Hematopoietic multipotent progenitor cell treated with erythropoietin and hydrocortisone succinate and interleukin-3 and kit ligand, for 6 days (in vitro differentiated cells): ENCODE measurements at regions not wholly inside any gene's neighbourhood (a gene's known extent, or its start where the extent isn't known, plus 50 kb on each side); places are given as distances from the start of the nearest gene placed in this dataset.
A peak's percentile ranks its signal among the peaks of the same experiment; 100 is the strongest.
"Not testable (repeated sequence)": the region's sequence is repeated elsewhere in the genome, so short reads cannot be mapped to it uniquely, and the experiment has no call there.

Source experiments
- DNase-seq: peaks from one replicate; pipeline ENCODE4 v3.0.0-alpha.2; 2015

DNA sequence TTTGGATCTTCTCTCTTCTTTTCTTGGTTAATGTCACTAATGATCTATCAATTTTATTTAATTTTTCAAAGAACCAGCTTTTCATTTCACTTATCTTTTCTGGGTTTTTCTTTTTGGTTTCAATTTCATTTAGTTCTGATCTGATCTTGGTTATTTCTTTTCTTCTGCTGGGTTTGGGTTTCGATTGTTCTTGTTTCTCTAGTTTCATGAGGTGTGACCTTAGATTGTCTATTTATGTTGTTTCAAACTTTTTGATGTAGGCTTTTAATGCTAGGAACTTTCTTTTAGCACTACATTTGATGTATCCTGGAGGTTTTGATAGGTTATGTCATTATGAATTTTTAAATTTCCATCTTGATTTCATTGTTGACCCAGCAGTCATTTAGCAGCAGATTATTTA lies 142.3 kb downstream of the C11orf87 start:
- no peak for DNase-seq

DNA sequence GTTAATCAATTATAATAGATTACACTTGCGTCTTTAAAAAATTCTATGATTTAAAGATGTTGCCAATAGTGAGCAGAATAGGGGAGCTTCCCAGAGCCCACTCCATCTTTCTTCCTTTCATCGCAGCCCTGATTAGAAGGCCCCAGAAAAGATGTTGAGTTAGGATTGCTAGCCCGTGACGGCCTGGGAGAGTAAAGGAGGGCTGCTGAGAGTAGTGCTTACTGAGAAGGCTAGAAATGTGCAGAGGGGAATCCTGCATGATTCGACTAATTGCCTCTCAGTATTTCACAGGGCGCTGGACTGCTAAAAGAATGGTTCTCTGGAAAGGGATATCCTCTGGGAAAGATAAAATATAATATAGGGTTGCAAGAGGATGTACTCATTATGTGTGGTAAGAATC lies 160.5 kb downstream of the C11orf87 start:
- no peak for DNase-seq

DNA sequence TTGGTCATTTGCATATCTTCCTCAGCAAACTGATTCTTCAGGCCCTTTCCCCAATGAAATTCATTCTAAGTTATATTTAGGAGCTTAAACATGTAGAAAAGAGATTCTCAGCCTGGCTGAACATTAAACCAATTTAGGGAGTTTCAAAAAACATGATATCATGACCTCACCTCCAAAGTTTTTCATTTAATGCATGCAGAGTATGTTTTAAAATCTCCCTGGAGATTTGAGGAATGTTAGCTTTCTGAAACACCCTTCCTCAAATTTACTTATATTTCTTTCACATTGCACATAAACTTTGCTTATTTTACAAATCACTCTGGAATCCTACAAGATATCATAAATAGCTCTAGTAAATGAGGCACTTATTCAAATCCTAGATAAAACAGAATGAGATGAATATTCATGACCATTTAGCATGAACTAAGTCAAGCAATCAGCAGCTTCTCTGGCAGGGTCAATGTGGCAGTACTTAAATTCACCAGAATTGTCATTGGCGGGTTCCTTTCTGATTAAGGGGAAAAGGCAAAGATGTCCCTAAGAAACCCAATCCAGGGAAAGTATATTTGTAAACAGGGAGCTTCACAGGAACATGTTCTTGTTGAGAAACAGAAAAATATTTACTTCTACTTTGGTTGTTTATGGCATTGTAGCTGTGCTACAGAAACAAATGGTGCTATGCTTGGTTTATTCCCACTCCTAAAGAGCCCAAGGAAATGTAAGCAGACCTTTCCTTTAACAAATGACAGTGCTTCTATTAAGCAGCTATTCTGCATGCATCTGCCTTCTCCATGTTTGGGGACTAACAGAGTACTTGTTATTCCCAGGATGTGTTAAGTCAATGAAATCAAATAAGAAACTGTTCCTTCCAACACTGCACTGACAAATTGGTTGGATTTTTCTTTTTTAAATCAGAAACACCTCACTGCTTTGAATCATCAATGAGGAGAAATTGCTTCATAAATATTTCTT lies 162.3 kb downstream of the C11orf87 start:
- no peak for DNase-seq

DNA sequence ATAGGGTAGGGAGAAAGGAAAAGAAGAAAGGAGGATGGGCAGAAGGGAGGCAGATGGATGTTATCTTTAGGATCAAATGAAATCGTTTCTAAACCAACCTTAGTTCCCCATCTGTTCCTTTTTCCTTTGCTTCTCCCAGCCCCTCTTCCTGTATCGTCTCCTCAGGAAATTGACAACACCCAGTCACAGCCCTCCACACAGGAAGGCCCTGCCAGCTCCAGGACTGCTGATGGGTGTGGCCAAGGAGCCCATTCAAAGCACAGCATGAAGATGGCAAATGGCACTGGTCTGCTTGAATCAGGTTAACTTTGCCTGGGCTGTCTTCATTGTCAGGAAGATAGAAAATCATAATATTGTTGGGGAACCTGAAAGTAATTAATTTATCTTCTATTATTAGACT lies 164.8 kb downstream of the C11orf87 start:
- no peak for DNase-seq

DNA sequence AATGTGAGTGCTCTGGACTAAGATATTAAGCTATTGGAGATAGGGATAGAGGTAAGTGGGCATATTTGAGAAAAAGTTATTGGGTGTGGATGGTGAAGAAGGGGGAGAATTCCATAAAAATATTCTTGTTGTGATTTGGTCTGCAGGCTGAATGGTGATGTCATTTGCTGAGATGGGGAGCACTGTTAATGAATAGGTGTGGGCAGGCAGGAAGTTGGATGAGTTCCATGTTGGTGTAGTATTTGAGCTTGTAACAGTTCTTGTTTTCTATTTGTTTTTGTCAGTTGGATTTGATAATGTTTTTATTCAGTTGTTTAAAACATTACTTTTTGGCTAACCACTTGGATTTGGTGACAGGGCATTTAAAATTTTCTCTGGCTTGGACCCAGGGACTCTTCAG lies 168.8 kb downstream of the C11orf87 start:
- DNase-seq, result no peak

DNA sequence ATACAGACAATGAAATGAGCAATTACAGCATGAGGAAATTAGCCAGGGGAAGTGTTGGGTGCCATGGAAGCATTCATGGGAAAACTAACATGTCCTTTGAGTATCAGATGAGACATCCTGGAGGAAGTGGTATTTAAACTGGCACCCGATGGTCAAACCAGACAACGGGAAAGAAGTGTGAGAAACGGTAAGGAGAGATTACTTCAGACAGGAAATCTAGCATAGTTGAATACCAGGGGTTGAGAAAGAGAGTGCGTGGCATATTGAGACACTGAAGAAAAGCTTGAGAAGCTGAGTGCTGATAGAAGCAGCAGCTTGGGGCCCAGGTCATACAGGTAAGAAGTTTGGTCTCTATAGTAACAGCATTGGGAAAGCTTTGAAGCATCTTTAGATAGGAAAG lies 175.3 kb downstream of the C11orf87 start:
- DNase-seq, result no peak

DNA sequence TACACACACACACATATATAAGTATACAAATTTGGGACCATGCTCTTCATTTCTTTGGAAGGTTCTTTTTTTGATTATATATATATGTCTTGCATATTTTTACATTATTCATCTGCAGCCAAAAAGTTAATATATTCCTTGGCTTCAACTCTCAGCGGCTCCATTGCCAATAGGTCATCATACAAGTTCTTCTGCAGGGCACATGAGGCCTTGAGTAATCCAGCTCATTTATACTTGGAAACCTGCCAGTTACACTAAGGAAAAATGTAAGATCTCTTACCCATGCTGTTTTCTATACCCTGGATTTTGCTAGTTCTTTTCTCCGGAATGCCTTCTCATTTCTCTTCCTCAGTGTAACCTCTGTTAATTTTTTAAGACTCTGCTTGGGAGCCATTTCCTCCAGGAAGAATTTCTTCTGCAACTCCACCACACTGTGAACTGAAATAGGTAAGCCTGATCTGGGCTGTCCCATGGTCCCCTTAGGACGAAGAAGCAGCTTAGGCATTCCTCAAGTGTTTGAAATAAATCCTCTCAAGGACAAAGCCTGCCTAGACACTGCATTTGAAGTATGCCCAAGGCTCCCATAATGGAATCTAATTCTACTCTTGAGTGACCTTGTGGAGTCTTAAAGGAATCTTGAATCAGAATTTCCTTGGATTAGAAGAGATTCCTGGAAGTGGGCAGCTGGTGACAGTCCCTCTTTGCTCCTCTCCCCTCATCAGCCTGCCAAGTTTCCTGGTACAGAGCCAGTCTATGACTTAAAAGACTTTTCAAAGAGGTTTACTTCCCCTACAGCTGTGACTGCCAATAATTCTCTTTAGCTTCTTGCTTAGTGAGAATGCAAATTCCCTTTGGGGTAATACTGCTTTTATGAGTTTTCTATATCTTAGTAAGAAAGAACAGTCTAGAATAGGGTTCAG lies 182.8 kb downstream of the C11orf87 start:
- no peak for DNase-seq

DNA sequence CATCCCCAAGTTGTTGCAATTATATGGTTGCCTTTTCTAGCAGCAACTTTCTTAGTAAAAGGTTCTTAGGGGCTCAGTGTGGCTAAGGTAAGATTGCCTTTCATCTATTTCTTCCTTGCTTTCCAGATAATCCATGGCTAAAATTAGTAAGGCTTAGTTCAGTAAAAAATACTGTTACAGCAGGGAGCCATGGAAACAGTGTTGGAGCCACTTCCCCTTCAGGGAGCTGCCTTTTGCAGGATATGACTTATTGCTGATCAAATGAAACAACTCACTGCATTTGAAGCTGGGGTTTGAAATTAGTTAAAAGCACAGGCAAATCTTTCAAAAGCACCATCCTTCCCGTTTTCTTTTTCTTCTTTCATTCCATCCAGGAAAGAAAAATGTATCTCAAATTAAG lies 184.3 kb downstream of the C11orf87 start:
- DNase-seq, result no peak

DNA sequence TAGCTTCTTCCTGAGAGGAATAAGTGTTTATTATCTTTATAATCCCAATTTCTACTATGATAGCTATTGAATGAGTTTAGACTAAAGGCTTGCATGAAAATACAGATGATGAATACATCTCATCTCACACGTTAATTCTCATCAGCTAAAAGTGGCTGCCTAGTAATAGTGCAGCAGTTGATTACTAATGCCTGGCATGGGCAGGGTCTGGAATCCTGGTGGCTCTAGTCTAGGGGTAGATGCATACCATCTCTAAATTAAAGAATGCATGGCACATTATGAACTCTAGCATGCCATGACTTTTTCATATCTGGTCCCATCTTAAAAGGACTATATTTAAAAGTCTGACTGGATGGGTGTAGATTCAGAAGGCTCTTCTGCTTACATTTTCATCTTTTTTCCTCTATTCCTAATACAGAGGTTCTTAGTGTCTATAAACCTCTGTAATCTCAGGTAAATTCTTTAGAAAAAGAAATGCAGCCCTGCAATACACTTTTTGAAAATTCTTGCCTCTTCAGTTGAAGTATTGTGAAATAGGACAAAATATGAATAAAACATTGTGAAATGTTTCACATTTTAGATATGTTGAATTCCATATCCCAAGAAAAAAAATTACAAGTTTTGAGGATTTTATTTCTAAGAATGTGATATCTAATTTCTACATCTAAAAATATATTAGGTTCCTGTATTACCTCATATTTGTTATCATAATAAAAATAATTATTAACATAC lies 187.6 kb downstream of the C11orf87 start:
- DNase-seq, result no peak

DNA sequence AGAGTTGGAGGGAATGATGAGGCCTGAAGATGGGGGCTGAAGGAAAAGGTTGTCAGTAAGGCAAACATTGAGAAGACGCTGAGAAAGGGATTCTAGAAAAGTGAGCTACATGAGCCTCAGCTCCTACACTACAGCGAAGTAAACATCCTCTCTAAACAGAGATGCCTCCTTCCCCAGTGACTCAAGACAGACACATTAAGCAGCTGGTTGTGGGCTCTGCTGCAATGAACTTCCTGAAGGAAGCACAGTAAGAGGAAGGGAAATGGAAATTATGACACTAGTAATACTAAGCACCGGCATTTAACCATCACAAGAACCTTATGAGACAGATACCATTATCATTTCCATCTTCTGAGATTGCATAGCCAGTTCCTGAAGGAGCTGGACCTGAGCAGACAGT lies 190.5 kb downstream of the C11orf87 start:
- DNase-seq, result no peak

DNA sequence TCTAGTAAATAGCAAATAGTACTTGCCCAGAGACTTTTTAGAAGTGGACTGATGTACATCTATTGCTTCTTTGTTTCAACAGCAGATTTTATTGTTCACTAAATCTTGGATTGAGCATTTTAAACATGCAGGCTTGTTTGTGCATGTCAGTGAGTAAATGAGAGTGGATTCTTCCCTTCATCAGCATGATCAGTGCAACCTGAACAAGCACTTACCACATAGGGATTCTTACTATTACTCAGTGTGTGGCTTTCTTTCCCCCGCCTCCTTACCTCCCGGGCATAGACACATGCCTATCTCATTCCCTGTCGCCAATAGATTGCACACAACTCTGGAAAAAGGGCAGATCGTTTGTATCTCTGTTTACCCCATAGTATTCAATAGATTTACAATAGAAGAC lies 197.5 kb downstream of the C11orf87 start:
- no peak for DNase-seq

DNA sequence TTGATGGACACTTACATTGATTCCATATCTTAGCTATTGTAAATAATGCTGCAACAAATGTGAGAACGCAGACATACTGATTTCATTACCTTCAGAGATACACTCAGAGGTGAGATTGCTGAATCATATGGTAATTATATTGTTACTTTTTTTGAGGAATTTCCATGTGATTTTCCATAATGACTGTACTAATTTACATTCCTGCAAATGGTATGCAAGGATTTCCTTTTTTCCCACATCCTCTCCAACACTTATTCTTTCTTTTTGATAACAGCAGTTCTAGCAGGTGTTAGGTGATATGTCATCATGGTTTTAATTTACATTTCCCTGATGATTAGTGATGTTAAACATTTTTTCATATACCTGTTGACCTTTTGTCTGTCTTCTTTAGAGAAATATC lies 207.7 kb downstream of the C11orf87 start:
- no peak for DNase-seq

DNA sequence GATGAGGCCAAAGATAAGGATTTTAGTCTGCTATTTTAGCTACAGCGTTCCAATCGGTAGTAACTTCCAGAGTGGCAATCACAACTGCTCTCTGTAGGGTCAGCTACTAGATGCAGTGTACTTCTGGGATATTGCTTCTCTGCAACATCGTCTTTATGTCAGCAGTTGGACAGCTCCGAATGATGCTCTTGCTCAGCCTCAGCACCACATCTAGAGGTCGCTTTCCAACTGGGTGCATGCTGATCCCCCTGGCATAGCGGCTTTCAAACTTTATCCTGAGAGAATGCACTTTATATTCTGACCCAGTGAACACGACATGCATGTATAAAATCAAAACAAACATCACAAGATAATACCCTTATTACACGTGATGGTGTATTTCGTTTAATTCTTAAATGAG lies 219.6 kb downstream of the C11orf87 start:
- peak; percentile 24 for DNase-seq

DNA sequence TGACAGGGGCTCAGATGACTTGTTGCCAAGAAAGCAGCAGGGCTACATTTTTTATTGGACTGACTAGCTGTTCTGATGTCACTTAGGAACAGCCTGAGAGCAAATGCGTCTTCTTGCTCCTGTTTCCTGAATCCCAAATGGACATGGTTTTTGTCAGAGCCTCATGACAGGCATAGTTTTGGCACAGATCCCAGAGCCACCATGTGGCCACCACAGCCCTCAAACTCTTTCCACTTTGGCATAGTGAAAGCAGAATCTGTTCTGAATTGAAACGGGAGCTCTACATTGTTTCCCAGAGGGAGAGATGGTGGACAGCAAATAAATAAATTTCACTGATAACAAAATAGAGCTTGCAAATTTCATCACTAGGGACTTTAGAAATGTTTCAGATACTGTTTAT lies 222.2 kb downstream of the C11orf87 start:
- DNase-seq, result peak; percentile 2

DNA sequence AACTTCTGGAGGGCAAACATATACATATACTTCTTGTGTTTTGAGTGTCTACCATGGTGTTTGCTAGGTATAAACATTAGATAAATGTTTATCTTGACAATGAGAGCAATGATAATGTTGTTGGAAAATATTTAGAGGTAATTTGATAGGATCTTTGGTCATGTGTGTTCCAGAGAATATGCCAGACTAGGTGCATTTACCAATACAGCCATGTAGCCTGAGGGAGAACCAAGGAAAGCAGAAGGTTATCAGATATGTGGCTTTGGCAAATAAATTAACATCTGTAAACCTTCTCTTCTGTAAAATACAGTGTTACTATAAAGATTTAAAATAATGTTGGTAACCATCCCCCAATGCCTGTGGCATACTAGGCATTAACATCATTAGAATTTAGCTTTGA lies 226.8 kb downstream of the C11orf87 start:
- no peak for DNase-seq

DNA sequence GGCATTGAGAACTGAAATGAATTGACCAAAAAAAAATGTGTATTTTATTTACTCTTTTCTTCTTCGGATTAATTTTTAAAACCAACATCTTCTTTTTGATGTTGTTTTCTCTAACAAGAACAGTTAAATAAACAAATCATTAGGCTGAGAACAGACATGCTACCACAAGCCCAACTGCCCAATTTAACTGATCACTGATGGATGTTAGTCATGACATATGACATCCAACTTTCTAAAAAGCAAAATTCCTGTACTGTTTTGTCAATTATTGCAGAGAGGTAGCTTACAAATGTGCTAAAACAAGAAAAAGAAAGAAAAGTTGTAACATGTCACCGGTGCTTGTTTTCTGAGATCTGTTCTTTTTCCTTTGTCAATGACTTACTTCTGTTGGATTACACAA lies 232.1 kb downstream of the C11orf87 start:
- no peak for DNase-seq

DNA sequence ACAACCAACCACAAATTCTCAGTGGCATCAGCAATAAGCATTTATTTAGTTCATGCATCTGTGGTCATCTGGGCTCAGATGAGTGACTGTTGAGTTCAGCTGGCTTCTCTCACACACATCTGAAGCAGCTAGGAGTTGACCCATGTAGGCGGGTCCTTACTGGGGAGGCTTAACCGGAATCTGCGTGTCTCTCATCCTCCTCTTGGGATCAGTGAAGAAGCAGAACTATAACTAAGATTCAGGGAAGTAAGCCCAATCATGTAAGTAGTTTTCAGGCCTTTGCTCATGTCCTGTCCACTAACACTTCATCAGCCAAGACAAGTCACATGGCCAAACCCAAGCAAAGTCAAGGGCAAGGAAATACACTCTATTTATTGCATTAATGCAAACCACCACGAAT lies 236.2 kb downstream of the C11orf87 start:
- DNase-seq, result no peak

DNA sequence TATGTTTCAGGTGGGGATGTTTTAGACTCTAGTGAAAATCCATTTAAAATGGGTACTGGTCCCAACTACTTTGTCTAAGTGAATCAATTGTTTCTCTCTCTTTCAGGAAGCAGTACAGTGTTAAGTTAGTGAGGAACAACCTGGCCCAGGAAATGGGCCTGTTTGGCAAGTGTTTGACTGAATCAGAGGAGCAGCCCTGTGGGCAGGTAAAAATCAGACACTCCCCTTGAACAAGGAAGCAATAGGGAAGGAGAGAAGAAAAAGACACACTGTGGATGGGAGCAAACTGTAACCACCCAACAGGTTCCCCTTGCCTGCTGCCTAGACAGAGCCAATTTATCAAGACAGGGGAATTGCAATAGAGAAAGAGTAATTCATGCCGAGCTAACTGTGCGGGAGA lies 245.7 kb downstream of the C11orf87 start:
- DNase-seq, result no peak

DNA sequence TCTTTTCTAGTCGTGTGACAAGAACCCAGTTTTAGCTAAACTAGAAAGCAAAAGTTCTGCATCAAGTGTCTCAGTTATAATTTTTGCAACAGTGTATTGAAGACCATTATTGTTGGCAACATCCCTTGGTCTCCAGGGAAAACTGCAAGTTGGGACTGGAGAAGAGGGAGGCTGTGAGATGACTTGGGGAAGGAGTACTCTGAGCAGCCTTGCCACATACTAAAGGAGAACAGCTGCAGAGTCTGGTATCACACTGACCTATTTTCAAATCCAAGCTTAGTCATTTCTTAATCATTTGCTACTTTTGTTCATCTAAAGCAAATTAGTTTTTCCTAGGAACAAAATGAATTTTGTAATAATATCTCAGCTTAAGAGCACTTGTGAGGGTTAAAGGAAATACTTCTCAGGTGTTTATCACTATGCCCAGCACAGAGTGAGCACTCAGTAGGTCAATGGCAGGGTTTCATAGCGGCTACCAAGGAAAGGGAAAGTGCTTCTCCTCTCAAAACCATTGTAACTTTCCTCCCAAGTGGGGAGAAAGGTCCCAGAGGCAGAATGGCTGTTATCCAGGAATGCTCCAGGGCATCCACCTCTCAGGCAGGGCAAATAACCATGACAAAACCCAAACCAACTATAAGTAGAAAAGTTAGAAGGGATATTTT lies 247.1 kb downstream of the C11orf87 start:
- DNase-seq, result no peak

DNA sequence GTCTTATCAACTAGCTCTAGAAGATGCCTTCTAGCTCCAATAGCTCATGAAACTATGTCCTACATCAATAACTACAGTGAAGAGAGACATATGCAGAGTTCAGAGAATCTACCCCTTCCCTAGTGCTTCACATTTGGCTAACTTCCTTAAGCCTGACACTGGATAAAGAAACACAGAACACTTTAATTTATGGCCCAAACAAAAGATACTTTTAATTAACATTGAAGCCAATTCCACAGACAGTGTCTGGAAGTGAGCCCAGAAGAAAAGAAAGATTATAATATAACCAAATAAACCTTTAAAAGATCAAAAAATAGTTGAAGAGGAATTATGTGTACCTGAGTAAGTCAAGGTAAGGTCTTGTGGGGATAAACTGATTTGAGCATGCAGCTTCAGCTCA lies 255.2 kb downstream of the C11orf87 start:
- no peak for DNase-seq

DNA sequence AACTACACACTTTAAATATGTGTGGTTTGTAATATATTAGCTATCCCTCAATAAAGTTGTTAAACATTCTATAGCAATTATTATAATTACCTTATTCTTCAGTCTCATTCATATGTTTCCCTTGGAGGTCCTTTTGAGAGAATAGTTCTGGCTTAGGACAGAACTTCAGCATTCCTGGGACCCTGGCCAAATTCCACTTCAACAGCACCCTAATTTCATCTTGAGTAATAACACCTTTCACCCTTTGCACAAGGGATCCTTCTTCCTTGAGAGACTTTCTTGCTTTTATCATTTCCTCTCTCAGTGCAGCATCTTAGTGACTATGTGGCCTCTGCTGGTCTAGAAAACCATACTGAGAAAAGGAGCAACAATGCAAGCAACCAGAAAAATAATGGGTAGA lies 255.9 kb downstream of the C11orf87 start:
- no peak for DNase-seq

DNA sequence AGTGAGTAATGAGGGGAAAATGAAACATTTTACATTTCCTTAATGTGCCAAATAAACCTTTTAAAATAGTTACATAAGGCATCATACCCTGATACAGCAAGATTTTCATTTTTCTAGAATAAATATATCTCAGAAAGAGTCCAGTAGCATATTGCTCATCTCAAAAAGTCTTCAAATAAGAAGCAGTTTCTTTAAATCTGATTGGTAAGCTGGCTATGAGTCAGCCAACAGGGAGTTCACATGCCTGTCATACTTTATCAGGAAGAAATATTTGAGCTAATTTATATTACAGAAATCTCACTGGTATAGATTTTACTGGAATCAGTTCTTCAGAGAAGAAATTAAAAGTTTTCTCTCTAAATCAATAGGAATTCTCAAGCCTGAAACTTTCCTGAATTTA lies 258.1 kb downstream of the C11orf87 start:
- no peak for DNase-seq

DNA sequence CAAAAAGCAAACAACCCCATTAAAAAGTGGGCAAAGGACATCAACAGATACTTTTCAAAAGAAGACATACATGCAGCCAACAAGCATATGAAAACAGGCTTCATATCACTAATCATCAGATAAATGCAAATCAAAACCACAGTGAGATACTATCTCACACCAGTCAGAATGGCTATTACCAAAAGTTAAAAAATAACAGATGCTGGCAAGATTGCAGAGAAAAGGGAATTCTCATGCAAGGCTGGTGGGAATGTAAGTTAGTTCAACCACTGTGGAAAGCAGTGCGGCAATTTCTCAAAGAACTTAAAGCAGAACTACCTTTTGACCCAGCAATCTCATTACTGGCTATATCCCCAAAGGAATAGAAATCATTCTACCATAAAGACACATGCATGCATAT lies 260.8 kb downstream of the C11orf87 start:
- DNase-seq, result not testable (repeated sequence)
